ENCODE measurements at regions not wholly inside any gene's neighbourhood (a gene's known extent, or its start where the extent isn't known, plus 50 kb on each side); places are given as distances from the start of the nearest gene placed in this dataset.

GRCh38 chr21:28338701-28339305 is 653.9 kb downstream of the LTN1 start:
- no peak for TF ChIP-seq CTCF (IDR thresholded peaks at IDR 0.05; ENCODE audit: insufficient read depth, low read length)
- peak; percentile 56 for DNase-seq (ENCODE audit: low read depth)

GRCh38 chr21:28337315-28337714 is 655.4 kb downstream of the LTN1 start:
- no peak overlapping the region for H3K4me3 ChIP-seq (ENCODE audit: low read depth, low read length)
- TF ChIP-seq CTCF (IDR thresholded peaks at IDR 0.05; ENCODE audit: insufficient read depth, low read length), result peak; percentile 39
- peak; percentile 90 for DNase-seq (ENCODE audit: low read depth)

More at GRCh38 chr21:28338701-28339305, 653.9 kb downstream of the LTN1 start:
- H3K4me3 ChIP-seq (ENCODE audit: low read depth, low read length), result no peak overlapping the region

GRCh38 chr21:28336314-28336713 is 656.4 kb downstream of the LTN1 start:
- peak; percentile 55 for TF ChIP-seq CTCF (IDR thresholded peaks at IDR 0.05; ENCODE audit: insufficient read depth, low read length)
- no peak overlapping the region for H3K4me3 ChIP-seq (ENCODE audit: low read depth, low read length)

GRCh38 chr21:28334407-28334806 is 658.3 kb downstream of the LTN1 start:
- no peak for DNase-seq (ENCODE audit: low read depth)
- no peak overlapping the region for H3K4me3 ChIP-seq (ENCODE audit: low read depth, low read length)
- no peak for TF ChIP-seq CTCF (IDR thresholded peaks at IDR 0.05; ENCODE audit: insufficient read depth, low read length)

More at GRCh38 chr21:28336314-28336713, 656.4 kb downstream of the LTN1 start:
- DNase-seq (ENCODE audit: low read depth), result peak; percentile 98

GRCh38 chr21:28333578-28334075 is 659.0 kb downstream of the LTN1 start:
- DNase-seq (ENCODE audit: low read depth), result peak; percentile 78
- no peak overlapping the region for H3K4me3 ChIP-seq (ENCODE audit: low read depth, low read length)
- no peak for TF ChIP-seq CTCF (IDR thresholded peaks at IDR 0.05; ENCODE audit: insufficient read depth, low read length)

GRCh38 chr21:28332796-28333195 is 659.9 kb downstream of the LTN1 start:
- DNase-seq (ENCODE audit: low read depth), result no peak
- H3K4me3 ChIP-seq (ENCODE audit: low read depth, low read length), result no peak overlapping the region
- no peak for TF ChIP-seq CTCF (IDR thresholded peaks at IDR 0.05; ENCODE audit: insufficient read depth, low read length)

- DNase-seq (ENCODE audit: low read depth), result no peak
- no peak for TF ChIP-seq CTCF (IDR thresholded peaks at IDR 0.05; ENCODE audit: insufficient read depth, low read length)
- H3K4me3 ChIP-seq (ENCODE audit: low read depth, low read length), result no peak overlapping the region
Observed at GRCh38 chr21:28325618-28326017, 667.1 kb downstream of the LTN1 start.
